NCI-H748 treated with DMSO at 0.1 percent for 48 hours (cell line): ENCODE measurements at regions not wholly inside any gene's neighbourhood (a gene's known extent, or its start where the extent isn't known, plus 50 kb on each side); places are given as distances from the start of the nearest gene placed in this dataset.
"Not testable (repeated sequence)": the region's sequence is repeated elsewhere in the genome, so short reads cannot be mapped to it uniquely, and the experiment has no call there.

Experiments
- DNase-seq: peaks from one replicate; lab custom pipeline; 2025; lab: John Stamatoyannopoulos, UW

DNA sequence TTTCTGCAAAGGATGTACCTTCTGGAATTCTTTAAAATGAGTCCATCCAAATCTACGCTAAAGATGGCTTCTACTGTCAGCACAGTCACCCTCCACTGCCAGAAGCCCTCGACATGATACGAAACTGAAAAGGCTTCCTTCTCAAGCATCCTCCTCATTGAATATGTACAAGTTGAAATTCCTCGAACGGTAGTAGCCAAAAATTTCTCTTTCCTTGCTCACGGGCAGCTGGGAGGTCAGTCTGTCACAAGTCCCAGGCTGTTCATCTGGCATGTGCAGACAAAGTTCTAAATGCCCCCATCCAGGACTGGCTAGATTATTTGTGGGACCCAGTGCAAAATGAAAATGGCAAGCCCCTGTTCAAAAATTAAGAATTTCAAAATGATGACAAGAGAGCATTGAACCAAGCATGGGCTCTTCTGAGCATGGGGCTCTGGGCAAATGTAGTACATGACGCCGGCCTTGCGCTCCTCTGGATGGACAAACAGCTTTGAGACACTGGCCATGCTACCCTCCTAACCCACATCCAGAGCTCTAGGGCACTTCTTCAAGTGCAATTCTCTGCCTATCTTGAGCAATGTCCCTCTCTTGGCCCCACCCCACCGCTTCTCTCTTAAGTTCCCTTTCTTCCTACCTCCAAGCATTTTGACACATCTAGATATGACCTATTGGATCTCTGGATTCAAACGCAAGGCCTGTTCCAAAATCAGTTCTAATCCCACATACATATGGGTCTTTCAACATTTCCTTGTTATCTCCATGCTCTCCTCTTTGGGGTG lies 78.9 kb upstream of the FLT1 start:
- no peak for DNase-seq

- DNase-seq: no peak
Observed at GRCh38 chr13:28572871-28573270, 77.9 kb upstream of the FLT1 start.

DNA sequence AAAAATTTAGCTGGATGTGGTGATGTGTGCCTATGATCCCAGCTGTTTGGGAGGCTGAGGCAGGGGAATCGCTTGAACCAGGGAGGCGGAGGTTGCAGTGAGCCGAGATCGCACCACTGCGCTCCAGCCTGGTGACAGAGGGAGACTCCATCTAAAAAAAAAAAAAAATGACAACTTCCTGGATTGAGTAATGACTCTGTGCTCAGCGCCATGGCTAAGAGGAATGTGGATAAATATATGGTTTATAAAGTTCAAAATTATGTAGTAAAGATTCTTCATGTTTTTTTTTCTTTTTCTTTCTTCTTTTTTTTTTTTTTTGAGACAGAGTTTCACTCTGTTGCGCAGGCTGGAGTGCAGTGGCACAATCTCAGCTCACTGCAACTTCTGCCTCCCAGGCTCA lies 75.4 kb upstream of the FLT1 start:
- not testable (repeated sequence) for DNase-seq

DNA sequence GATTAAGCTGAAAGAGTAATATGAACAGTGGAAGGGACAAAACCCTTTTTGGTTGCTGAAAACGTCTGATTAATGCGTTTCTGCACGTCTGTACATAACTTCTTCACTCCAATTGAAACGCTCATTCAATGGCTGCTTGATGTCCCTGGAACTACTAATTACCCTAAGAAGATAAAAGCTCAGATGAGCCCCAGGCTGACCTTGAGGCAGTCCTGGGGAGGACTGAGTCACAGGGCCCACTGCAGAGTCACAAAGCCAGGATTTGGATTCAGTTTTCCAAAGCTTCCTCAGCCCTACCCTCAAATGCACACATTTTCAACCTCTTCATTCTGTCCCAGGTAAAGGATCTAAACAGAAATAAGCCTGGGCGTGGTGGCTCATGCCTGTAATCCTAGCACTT lies 75.0 kb upstream of the FLT1 start:
- no peak for DNase-seq

GRCh38 chr13:28568286-28568685 lies 73.4 kb upstream of the FLT1 start:
- no peak for DNase-seq

DNA sequence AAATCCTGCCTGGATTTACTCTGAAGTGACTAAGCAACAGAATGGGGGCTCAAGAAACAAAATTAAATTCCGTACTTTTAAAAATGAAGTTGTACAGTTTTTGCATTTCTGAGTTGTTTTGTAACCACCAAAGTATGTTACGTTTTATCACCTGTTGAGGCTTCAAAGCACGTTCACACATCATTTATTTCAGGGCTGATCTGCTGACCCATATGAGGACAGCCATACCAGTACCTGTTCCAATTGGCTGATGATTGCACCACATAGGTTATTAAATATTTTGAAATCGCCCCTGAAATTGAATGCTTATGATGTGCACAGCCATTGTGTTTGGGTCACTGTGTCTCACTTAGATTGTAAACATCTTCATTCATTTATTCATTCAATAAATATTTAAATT lies 72.0 kb upstream of the FLT1 start:
- DNase-seq: no peak

GRCh38 chr13:28566283-28566682 lies 71.4 kb upstream of the FLT1 start:
- DNase-seq: no peak

GRCh38 chr13:28564030-28564429 lies 69.1 kb upstream of the FLT1 start:
- no peak for DNase-seq

DNA sequence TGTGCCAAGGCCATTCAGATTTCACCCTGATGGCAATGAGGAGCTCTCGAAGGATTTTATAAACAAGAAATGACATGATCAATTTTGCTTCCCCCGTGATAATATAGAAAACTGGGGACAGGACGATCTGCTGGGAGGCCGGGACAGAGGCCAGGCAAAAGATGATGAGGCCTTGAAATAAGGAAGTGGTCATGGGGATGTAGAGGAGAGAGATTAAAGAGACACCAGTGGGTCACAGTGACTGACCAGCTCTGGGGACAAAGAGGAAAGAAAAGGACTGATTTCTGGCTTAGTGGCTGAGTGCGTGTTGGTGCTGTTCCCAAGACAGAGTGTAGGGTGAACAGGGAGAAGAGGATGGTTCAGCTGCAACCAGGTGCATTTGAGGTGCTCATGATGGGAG lies 68.7 kb upstream of the FLT1 start:
- no peak for DNase-seq

DNA sequence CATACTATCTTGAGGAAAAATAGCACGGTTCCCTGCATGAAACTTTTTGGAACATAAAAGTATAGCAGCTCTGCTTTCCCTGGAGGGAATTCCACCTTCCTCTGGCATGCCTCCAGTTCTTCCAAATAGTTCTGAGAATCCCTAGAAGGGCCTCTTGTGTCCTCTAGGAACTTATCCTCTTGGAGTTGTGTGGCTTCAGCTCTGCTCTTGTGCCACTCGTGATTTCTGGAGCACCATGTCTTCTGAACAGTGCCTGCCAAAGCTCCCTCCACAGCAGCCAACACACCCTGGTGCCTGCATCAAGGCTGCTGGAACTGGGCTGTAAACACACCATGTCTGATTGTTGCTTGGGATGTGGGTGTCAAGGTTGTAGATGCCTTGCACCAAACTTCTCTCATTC lies 65.7 kb upstream of the FLT1 start:
- DNase-seq: no peak

DNA sequence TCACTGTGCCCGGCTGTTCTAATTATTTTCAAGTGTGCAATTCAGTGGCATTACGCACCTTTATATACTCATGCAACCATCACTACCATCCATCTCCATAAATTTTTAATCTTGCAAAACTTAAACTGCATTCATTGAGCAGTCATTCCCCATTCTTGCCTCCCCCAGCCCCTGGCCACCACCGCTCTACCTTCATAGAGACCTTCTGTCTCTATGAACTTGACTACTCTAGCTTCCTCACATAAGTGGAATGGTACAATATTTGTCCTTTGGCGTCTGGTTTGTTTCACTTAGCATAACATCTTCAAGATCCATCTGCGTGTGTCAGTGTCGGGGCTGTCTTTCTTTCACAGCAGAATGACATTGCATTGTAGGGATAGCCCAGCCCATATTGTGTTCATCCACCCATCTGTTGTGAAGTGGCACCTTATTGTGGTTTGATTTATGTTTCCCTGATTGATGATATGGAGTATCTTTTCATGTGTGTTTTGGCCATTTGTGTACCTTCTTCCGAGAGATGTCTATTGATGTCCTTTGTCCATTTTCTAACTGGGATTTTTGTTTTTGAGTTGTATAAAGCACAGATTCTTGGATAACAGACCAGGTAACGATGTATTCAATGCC lies 64.8 kb upstream of the FLT1 start:
- no peak for DNase-seq

DNA sequence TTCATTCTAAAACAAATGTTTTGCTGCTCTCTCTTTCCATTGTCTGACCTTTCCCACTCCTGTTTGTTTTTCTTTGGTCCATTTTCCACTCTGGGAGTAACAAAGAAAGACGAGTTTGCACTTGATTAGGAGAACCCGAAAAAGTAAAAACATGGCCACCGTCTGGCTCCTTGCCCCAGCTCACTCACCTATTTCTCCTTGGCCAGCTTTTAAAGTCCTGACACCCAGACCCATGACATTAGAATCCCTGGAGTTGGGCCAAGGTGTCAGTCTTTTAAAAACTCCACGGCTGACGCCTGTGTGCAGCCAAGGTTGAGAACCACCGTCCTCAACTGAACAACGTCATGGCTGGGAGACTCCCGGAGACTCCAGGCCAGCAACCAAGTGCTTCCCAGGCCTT lies 63.6 kb upstream of the FLT1 start:
- DNase-seq: no peak

DNA sequence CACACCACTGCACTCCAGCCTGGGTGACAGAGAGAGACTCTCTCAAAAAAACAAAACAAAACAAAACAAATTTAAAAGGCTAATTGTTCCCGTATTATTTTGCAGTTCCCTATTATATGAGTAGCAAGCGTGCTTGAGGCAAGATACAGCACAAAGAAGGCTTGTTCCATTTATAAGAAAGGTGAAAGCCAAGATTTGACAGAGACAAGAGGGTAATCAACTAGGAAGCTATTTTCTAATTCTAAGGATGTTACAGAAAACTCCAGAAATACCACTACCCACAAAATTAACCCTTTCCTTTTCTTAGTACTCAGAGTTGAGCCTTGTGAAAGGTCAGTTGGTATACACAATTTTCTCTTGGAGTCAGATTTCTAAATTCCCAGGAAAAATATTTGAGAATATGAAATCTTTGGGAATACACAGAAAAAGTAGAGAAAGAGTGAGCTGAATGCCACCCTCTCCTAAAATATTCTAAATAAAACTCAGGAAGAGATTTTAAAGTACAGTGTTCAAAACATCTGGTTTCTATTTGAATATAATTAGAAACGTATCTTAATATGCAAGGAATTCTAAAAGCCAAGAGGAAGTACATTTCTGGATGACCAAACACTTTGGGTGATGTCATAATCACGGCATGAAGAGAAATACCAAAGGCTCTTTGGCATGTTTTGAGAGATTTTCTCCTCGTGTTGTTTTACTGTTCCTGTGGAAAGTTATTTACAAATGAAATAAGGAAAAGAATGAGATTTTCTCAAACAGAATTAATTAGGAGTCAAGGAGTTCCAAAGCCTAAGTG lies 63.0 kb upstream of the FLT1 start:
- no peak for DNase-seq

DNA sequence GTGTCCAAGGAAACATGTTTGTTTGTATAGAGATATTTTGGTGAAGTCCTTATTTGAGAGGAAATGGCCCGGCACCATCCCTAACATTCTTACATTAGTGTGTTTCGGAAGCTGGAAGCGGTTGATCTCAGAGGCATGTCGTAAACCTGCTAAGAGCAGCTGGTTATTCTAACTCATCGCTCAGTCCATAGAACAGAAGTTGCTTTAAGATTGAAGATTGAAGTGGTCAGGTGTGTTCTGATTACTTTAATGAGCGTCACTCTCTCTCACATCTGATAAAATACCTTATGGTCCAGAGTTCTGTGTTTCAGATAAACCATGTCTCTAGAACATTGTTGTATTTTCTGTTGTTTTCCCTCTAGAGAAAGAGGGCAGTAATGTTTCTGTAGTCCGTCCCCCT lies 60.2 kb upstream of the FLT1 start:
- no peak for DNase-seq

- no peak for DNase-seq
Observed at GRCh38 chr13:28553971-28554370, 59.0 kb upstream of the FLT1 start.

DNA sequence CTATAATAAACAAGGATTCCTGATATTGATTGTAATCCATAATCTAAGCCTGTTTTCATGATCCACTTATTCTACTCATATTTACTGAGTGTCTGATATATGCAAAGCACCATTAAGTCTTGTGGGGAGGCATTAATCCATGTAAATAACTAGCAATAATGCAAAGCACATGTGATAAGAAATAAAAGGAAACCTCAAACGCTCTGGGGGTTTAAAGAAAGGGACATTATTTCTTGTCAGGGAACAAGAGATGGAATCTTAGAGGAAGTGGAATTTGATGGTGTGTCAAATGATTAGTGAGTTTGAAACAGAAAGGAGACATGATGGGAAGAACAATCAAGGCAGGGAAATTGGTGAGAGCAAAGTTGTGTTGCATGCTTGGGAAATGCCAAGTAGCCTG lies 57.4 kb upstream of the FLT1 start:
- no peak for DNase-seq

DNA sequence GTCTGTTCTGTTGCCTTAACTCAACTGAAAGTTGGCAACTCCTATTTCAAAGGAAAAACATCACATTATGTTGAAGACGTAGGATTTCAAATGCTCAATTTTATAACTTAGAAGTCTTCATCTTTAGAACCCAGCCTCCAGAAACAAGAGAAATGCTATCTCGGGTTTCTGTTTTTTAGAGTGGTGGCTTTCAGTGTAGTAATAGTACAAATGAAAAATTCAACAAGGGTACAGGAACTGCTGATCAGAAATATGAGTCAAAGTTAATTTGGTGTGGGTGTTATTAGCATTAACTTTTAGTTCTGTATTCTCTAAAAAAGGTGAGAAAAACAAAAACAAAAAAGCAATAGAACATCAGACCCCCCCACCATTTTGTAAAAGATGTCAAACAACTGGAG lies 56.6 kb upstream of the FLT1 start:
- no peak for DNase-seq

- DNase-seq: no peak
Observed at GRCh38 chr13:28550721-28551497, 56.0 kb upstream of the FLT1 start.

DNA sequence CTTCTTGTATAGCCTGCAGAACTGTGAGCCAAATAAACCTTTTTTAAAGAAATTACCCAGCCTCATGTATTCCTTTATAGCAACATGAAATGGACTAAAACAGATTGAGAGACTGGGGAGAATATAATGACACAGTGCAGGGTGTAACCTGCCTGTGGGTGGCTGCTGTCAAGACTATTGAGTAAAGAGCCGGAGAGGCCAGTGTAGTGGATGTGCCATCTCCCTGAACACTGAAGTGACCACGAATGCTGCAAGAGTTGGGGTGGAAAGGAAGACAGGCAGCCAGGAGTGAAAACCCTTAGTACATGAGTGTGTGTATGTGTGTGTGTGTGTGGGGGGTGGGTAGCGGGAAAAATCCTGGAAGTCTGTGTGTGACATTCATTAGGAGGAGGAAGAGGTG lies 55.2 kb upstream of the FLT1 start:
- no peak for DNase-seq

- DNase-seq: no peak
Observed at GRCh38 chr13:28548872-28549271, 53.9 kb upstream of the FLT1 start.

DNA sequence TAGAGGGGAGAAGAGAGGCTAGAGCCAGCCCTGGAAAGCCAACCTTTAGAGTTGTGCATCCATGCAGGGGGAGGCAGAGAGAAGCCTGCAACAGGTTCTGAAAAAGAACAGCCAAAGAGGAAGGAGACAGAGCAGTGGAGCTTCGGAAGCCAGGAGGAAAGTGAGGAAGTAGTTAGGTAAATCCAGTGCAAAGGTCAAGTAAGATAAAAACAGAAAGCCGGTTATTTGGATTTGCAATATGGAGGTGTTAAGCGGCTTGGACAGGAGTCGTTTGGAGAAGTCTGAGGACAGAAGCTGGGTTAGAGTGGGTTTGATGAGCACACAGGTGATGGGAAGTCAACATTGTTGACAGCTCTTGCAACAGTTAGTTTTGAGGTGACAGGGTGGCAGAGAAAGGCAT lies 53.5 kb upstream of the FLT1 start:
- DNase-seq: no peak

- DNase-seq: peak; percentile 56
Observed at GRCh38 chr13:28545583-28546333, 50.8 kb upstream of the FLT1 start.
